GM18502 (cell line): ENCODE measurements at regions not wholly inside any gene's neighbourhood (a gene's known extent, or its start where the extent isn't known, plus 50 kb on each side); places are given as distances from the start of the nearest gene placed in this dataset.

Experiments used
- ATAC-seq: cut with Tn5 transposase; IDR thresholded peaks from one replicate; pipeline ENCODE4 v1.9.1; 2021; ENCODE audit warnings: mild to moderate bottlenecking; ENCODE audit not compliant: unreplicated experiment, poor library complexity

DNA sequence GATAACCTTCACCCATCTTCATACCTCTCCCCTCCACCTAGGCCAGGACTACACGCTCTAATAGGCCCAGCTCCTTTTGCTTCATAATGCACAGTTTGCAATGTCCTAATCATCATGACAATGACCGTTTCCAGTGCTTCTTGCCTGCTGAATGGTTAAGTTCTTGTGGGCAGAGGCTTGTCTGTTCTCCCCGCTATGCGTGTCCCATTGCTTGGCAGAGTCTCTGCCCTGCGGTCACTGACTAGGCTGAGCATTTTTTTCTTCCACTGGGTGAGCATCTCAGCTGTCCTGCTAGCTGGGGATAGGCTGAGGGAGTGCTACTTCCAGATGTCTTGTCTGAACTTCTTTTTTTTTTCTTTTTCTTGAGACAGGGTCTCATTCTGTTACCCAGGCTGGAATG, 314.7 kb downstream of the UQCRFS1 start:
- ATAC-seq: no peak

GRCh38 chr19:28889941-28890670, 322.8 kb downstream of the UQCRFS1 start:
- ATAC-seq: no peak

GRCh38 chr19:28887920-28888618, 324.9 kb downstream of the UQCRFS1 start:
- no peak for ATAC-seq

DNA sequence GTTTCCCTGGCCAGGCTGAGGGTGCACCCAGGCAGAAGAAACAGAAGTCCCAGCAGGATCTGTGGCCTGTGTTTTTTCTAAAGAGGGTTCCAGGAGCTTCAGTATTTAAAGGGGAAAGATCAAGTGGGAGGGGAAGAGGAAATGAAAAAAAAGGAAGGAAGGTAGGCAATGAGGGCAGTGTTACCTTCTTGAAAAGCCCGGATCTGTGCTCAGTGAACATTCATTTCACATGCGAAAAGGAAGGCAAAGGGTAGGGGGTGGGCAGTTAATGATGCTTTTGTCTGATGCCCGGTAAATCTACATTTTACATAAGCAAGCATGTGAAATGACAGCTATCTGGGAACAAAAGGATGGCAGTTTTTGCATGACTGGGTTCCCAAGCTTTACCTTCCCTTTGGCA, 326.2 kb downstream of the UQCRFS1 start:
- no peak for ATAC-seq

GRCh38 chr19:28885965-28886364, 327.0 kb downstream of the UQCRFS1 start:
- ATAC-seq: no peak

DNA sequence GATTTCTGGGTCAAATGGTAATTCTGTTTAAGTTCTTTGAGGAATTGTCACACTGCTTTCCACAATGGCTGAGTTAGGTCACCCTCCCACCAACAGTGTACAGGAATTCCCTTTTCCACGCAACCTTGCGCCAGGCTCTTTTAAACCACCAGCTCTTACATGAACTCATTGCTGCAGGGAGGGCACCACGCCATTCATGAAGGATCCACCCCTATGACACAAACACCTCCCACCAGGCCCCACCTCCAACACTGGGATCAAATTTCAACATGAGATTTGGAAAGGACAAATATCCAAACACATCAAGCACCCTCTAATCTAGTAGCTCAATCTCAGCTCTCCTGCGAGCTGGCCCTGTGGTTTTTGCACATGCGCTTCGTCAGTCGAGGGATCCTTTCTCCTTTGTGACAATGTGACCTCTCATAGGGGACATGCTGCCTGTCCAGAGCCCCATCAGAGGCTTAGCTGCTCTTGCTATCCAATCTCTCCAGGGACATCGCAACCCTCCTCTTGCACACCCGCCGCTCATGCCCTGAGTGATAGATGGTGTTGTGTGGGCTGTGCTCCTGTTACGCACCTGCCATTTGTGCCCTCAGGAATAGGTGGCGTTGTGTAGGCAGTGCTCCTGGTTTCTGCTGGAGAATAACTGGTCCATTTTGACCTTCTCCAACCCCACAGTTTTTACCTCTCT, 328.0 kb downstream of the UQCRFS1 start:
- ATAC-seq: no peak

GRCh38 chr19:28883241-28883693, 329.7 kb downstream of the UQCRFS1 start:
- no peak for ATAC-seq

GRCh38 chr19:28882818-28883217, 330.1 kb downstream of the UQCRFS1 start:
- ATAC-seq: no peak

GRCh38 chr19:28881616-28882015, 331.3 kb downstream of the UQCRFS1 start:
- no peak for ATAC-seq

GRCh38 chr19:28880735-28881401, 332.1 kb downstream of the UQCRFS1 start:
- no peak for ATAC-seq

- no peak for ATAC-seq
These were observed 333.9 kb downstream of the UQCRFS1 start for GRCh38 chr19:28878862-28879566.

DNA sequence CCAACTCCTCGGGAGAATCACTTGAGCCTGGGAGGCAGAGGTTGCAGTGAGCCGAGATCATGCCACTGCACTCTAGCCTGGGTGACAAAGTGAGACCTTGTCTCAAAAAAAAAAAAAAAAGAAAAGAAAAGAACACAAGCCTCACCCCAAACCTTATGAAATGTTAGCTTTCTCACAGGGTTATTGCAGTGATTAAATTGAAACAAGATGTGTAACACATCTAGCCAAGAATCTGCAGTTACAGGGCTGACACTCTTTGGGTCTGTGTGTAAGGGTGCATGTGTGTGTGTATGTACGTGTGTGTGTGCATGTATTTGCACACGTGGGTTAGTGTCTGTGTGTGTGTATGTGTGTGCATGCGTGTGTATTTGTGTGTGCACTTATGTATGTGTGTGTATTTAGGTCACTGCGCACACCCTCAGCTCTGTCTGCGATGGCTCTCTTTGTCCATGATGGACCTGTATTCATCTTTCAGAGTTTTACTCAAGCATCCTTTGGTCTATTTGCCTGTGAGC, 336.3 kb downstream of the UQCRFS1 start:
- ATAC-seq: no peak

DNA sequence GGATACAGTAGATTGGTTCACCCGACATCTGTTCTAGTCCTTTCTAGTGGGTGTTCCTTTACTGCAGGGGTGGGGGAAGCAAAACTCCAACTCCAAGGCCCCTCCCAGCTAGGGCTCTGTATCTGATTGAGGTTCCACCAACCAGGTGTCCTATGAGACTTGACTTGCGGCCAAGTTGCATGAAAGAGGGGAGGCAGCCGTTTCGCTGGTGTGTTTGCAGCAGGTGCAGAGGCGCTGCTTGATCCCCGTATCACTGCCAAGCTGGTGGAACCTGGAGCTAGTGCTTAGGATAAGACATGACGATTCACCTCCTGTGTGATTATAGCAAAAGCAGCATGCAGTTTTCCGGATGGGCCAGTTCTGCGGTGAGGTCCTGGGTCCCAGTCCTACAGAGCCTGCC, 338.2 kb downstream of the UQCRFS1 start:
- ATAC-seq: no peak

DNA sequence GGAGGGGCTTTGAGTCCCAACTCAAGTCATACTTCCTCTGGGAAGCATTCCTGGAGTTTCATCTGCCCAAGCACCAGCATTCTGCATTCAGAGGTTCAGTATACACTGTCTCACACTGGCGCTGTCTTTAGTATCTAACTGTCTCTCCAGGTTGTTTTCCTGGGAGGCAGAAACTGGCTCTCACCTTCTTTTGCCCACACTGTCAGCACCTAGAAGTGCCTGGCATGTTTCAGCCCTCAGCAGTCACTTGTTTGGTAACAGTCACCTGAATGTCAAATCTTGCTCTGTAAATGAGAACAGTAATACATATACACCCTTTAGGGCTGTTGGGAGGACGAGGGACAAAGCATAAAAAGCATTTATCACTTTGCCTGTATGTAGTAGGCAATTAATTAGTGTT, 339.6 kb downstream of the UQCRFS1 start:
- ATAC-seq: no peak

DNA sequence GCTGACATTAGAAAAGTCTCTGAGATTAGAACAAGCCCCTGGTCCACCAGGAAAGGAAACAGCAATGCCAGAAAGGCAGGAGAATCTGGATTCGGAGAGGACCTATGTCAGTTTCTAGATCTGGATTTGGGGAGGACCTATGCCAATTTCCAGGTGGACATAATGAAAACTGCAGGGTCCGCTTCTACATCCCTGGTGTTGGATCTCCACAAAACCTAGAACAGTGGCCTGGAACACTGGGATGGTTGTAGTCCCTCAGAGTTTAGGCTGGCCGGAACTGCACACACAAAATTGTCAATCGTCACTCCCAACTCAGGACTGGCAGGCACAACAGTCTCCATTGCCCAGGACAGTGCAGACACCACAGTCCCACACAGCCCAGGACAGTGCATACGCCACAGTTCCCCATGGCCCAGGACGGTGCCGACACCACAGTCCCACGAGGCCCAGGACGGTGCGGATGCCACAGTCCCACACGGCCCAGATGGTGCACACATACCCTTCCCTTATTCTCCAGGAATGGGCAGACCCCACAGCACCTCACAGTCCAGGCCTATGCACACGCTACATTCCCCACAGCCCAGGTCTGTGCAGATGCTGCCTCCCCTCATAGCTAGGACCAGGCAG, 341.7 kb downstream of the UQCRFS1 start:
- no peak for ATAC-seq

DNA sequence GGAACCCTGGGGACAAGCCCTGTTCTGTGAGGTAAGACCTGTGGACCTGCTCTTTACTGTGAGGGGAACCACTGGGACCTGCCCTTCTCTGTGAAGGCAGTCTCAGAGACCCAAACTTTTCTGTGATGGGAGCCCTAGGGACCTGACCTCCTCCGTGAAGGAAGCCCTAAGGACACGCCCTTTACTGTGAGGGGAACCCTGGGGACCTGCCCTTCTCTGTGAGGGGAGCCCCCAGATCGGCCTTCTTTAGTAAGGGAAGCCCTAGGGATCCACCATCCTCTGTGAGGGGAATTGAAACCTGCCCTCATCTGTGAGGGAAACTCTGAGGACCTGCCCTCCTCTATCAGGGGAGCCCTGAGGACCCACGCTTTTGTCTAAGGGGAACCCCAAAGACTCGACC, 343.5 kb downstream of the UQCRFS1 start:
- no peak for ATAC-seq

DNA sequence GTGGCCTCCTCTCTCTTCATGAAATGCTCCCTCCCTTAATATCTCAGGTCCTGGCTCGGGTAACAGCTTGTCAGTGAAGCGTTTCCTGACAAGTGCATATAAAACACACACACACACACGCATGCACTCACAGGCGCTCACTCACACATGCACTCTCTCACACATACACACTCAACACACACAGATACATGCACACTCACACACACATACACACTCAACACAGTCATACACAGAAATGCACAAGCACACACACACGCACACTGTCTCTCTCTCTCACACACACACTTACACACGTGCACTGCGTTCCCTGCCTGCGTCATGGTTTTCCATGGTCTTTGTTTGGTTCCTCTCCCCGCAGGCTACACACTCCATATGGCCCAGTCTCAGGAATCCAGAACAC, 344.1 kb downstream of the UQCRFS1 start:
- no peak for ATAC-seq

DNA sequence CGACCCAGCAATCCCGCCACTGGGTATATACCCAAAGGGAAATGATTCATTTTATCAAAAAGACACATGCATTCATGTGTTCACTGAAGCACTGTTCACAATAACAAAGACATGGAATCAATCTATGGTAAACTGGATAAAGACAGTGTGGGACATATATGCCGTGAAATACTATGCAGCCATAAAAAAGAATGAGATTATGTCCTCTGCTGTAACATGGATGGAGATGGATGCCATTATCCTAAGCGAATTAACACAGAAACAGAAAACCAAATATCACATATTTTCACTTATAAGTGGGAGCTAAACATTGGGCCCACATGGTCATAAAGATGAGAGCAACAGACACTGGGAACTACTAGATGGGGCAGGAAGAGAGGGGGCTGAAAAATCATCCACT, 345.0 kb downstream of the UQCRFS1 start:
- no peak for ATAC-seq

GRCh38 chr19:28864577-28865042, 348.3 kb downstream of the UQCRFS1 start:
- ATAC-seq: no peak
